H9 (cell line): ENCODE measurements at regions not wholly inside any gene's neighbourhood (a gene's known extent, or its start where the extent isn't known, plus 50 kb on each side); places are given as distances from the start of the nearest gene placed in this dataset.

ENCODE experiments used
- DNase-seq: peaks from one replicate; pipeline ENCODE4 v3.0.0-alpha.2; 2017
- H2AFZ ChIP-seq: one replicate; pipeline ENCODE4 v1.6.1; 2013; ENCODE audit warnings: mild to moderate bottlenecking, low read length, control low read depth, moderate library complexity
- H2AK5ac ChIP-seq: 2 replicates; pipeline ENCODE4 v1.6.1; 2013; ENCODE audit warnings: low read length, control low read depth, mixed read lengths; ENCODE audit not compliant: insufficient read length
- H2BK120ac ChIP-seq: one replicate; pipeline ENCODE4 v1.6.1; 2013; ENCODE audit warnings: low read depth, mild to moderate bottlenecking, low read length, control low read depth, inconsistent platforms; ENCODE audit not compliant: poor library complexity, severe bottlenecking
- H2BK12ac ChIP-seq: 2 replicates; pipeline ENCODE4 v1.6.1; 2013; ENCODE audit warnings: low read length, control low read depth, mixed read lengths, low read depth; ENCODE audit not compliant: insufficient read length
- H2BK15ac ChIP-seq: 2 replicates; pipeline ENCODE4 v1.6.1; 2013; ENCODE audit warnings: low read depth, low read length, control low read depth
- H2BK20ac ChIP-seq: one replicate; pipeline ENCODE4 v1.6.1; 2013; ENCODE audit warnings: low read depth, mild to moderate bottlenecking, low read length, control low read depth, inconsistent platforms; ENCODE audit not compliant: poor library complexity, severe bottlenecking
- H2BK5ac ChIP-seq: 2 replicates; pipeline ENCODE4 v1.6.1; 2013; ENCODE audit warnings: low read length, control low read depth, mixed read lengths; ENCODE audit not compliant: insufficient read length
- H3K14ac ChIP-seq: 2 replicates; pipeline ENCODE4 v1.6.1; 2013; ENCODE audit warnings: low read length, control low read depth; ENCODE audit not compliant: insufficient read depth
- H3K18ac ChIP-seq: 2 replicates; pipeline ENCODE4 v1.6.1; 2013; ENCODE audit warnings: low read depth, mild to moderate bottlenecking, mixed read lengths, low read length, control low read depth; ENCODE audit not compliant: insufficient read length
- H3K23ac ChIP-seq: 2 replicates; pipeline ENCODE4 v1.6.1; 2013; ENCODE audit warnings: low read length, control low read depth, mixed read lengths, low read depth; ENCODE audit not compliant: insufficient read length
- H3K23me2 ChIP-seq: 2 replicates; pipeline ENCODE4 v1.6.1; 2013; ENCODE audit warnings: low read depth, mild to moderate bottlenecking, mixed read lengths, low read length, control low read depth; ENCODE audit not compliant: insufficient read length, poor library complexity, severe bottlenecking
- H3K27ac ChIP-seq: 2 replicates; pipeline ENCODE4 v1.5.1; 2013; ENCODE audit warnings: low read length, control low read depth, mixed read lengths, low read depth; ENCODE audit not compliant: insufficient read length
- H3K27me3 ChIP-seq: 2 replicates; pipeline ENCODE4 v1.6.1; 2013; ENCODE audit warnings: low read length, control low read depth, inconsistent platforms; ENCODE audit not compliant: insufficient read depth
- H3K4ac ChIP-seq: 2 replicates; pipeline ENCODE4 v1.6.1; 2013; ENCODE audit warnings: low read depth, mild to moderate bottlenecking, control low read depth, inconsistent platforms, low read length, moderate library complexity
- H3K4me1 ChIP-seq: 2 replicates; pipeline ENCODE4 v1.6.1; 2013; ENCODE audit warnings: low read length, control low read depth, inconsistent platforms; ENCODE audit not compliant: insufficient read depth
- H3K4me2 ChIP-seq: 2 replicates; pipeline ENCODE4 v1.6.1; 2013; ENCODE audit warnings: low read length, control low read depth, mixed read lengths; ENCODE audit not compliant: insufficient read length, insufficient read depth
- H3K56ac ChIP-seq: 2 replicates; pipeline ENCODE4 v1.6.1; 2013; ENCODE audit warnings: low read depth, mild to moderate bottlenecking, mixed read lengths, low read length, control low read depth; ENCODE audit not compliant: insufficient read length
- H3K79me1 ChIP-seq: 2 replicates; pipeline ENCODE4 v1.6.1; 2013; ENCODE audit warnings: low read depth, mild to moderate bottlenecking, moderate library complexity, low read length, control low read depth, inconsistent platforms; ENCODE audit not compliant: insufficient read depth, poor library complexity, severe bottlenecking
- H3K79me2 ChIP-seq: 2 replicates; pipeline ENCODE4 v1.6.1; 2013; ENCODE audit warnings: low read length, control low read depth, inconsistent platforms; ENCODE audit not compliant: insufficient read depth
- H3K9ac ChIP-seq: 2 replicates; pipeline ENCODE4 v1.6.1; 2013; ENCODE audit warnings: low read length, control low read depth, mixed read lengths; ENCODE audit not compliant: insufficient read length; ENCODE audit errors: extremely low read depth
- H3K9me3 ChIP-seq: one replicate; pipeline ENCODE4 v1.6.1; 2013; ENCODE audit warnings: low read depth, low read length, inconsistent platforms; ENCODE audit not compliant: control insufficient read depth
- H3T11ph ChIP-seq: one replicate; pipeline ENCODE4 v1.6.1; 2013; ENCODE audit warnings: mild to moderate bottlenecking, low read length, control low read depth, inconsistent platforms
- H4K20me1 ChIP-seq: one replicate; pipeline ENCODE4 v1.6.1; 2013; ENCODE audit not compliant: control insufficient read depth, insufficient read length, insufficient read depth
- H4K5ac ChIP-seq: 2 replicates; pipeline ENCODE4 v1.6.1; 2013; ENCODE audit warnings: low read depth, mild to moderate bottlenecking, mixed read lengths, low read length, control low read depth; ENCODE audit not compliant: insufficient read length
- H4K8ac ChIP-seq: replicated peaks from 2 replicates; pipeline ENCODE4 v1.6.1; 2013; ENCODE audit warnings: low read length, control low read depth, mixed read lengths, low read depth; ENCODE audit not compliant: insufficient read length
- H4K91ac ChIP-seq: 2 replicates; pipeline ENCODE4 v1.6.1; 2013; ENCODE audit warnings: low read depth, mild to moderate bottlenecking, moderate library complexity, mixed read lengths, low read length, control low read depth; ENCODE audit not compliant: insufficient read length
- H3K27ac Mint-ChIP-seq, 3 experiments: 2 replicates in 2 of 3; 3 replicates in 1 of 3; pipeline ENCODE4 v1.8.0; 2020 to 2021; ENCODE audit warnings: mixed read lengths in 3 of 3, mild to moderate bottlenecking in 1 of 3, moderate library complexity in 1 of 3
- H3K27me3 Mint-ChIP-seq: 2 replicates; pipeline ENCODE4 v1.8.0; 2021; ENCODE audit warnings: low read depth, mild to moderate bottlenecking, moderate library complexity, mixed read lengths
- H3K36me3 Mint-ChIP-seq, 3 experiments: 2 replicates in 2 of 3; 3 replicates in 1 of 3; pipeline ENCODE4 v1.8.0; 2020 to 2021; ENCODE audit warnings: low read depth in 3 of 3, mixed read lengths in 3 of 3; ENCODE audit not compliant: insufficient read depth in 1 of 3
- H3K4me1 Mint-ChIP-seq, 2 experiments: 2 replicates each; pipeline ENCODE4 v1.8.0; 2020; ENCODE audit warnings: mixed read lengths in 2 of 2
- H3K4me3 Mint-ChIP-seq, 2 experiments: 2 replicates in 1 of 2; 3 replicates in 1 of 2; pipeline ENCODE4 v1.8.0; 2020 to 2021; ENCODE audit warnings: mild to moderate bottlenecking in 2 of 2, mixed read lengths in 2 of 2, moderate library complexity in 1 of 2
- H3K9me3 Mint-ChIP-seq, 2 experiments: 2 replicates in 1 of 2; 3 replicates in 1 of 2; pipeline ENCODE4 v1.8.0; 2020; ENCODE audit warnings: mild to moderate bottlenecking in 2 of 2, mixed read lengths in 2 of 2, moderate library complexity in 1 of 2
- WGBS: extraction: QIAGEN DNeasy Blood & Tissue Kit; methylation state at CpG from one replicate; pipeline ENCODE4 v1.1.7; 2013; ENCODE audit warnings: missing lambda C conversion rate, low lambda C conversion rate, mixed read lengths; ENCODE audit not compliant: insufficient read length; ENCODE audit errors: extremely low coverage; 5-methylcytosine and 5-hydroxymethylcytosine counted together
- TF ChIP-seq, protein P1 (sequence below): fragments of 200-600 bp; sonication (generic); conservative IDR thresholded peaks from 3 replicates; pipeline ENCODE4 v1.8.0; 2021; ENCODE audit warnings: antibody characterized with exemption, mild to moderate bottlenecking

DNA sequence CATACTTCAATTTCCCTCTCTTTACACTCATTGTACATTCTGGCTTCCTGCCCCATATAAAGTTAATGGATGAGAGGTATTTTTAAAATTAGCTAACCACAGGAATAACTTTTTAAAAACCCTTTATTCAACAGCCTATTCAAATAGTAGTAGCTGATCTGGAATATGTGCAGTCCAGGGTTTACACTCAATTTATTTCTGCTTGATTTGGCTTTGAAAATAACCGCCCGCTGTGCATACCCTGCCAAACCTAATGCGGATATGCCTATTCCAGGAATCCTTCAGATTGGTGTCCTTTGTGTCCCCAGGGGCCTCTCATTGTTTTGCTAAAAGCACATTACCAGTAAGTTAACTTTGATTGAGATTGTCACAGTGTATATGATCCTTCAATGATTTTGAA, 1686.2 kb downstream of the PLA2G4A start:
- H2AK5ac ChIP-seq: no peak overlapping the region
- no peak overlapping the region for H3K9ac ChIP-seq
- Mint-ChIP-seq H3K4me3 (no peak overlapping the region), H3K36me3 (no peaks in the 10 kb centered on the region), H3K4me1 (no peaks in the 10 kb centered on the region; a peak in 1 of 4 replicates), H3K9me3 (no peaks in the 10 kb centered on the region), H3K27ac (no peak overlapping the region), H3K27me3 (no peaks in the 10 kb centered on the region)
- WGBS: no CpG with 5 or more reads among the region's 3 CpGs
- no peak overlapping the region for H2AFZ ChIP-seq
- H3K27me3 ChIP-seq: no peaks in the 10 kb centered on the region
- no peaks in the 10 kb centered on the region for H3K4me1 ChIP-seq
- H3K14ac ChIP-seq: no peak overlapping the region
- H3K27ac ChIP-seq: no peak overlapping the region
- no peak overlapping the region for H2BK15ac ChIP-seq
- H3T11ph ChIP-seq: no peak overlapping the region
- no peak overlapping the region for H4K5ac ChIP-seq
- no peak overlapping the region for H4K91ac ChIP-seq
- TF ChIP-seq, protein P1, sequence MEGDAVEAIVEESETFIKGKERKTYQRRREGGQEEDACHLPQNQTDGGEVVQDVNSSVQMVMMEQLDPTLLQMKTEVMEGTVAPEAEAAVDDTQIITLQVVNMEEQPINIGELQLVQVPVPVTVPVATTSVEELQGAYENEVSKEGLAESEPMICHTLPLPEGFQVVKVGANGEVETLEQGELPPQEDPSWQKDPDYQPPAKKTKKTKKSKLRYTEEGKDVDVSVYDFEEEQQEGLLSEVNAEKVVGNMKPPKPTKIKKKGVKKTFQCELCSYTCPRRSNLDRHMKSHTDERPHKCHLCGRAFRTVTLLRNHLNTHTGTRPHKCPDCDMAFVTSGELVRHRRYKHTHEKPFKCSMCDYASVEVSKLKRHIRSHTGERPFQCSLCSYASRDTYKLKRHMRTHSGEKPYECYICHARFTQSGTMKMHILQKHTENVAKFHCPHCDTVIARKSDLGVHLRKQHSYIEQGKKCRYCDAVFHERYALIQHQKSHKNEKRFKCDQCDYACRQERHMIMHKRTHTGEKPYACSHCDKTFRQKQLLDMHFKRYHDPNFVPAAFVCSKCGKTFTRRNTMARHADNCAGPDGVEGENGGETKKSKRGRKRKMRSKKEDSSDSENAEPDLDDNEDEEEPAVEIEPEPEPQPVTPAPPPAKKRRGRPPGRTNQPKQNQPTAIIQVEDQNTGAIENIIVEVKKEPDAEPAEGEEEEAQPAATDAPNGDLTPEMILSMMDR: no peak
- H2BK12ac ChIP-seq: no peak overlapping the region
- H3K4me2 ChIP-seq: no peak overlapping the region
- no peak overlapping the region for H3K56ac ChIP-seq
- no peaks in the 10 kb centered on the region for H3K79me2 ChIP-seq
- no peak overlapping the region for H4K8ac ChIP-seq
- no peak overlapping the region for H3K4ac ChIP-seq
- H2BK20ac ChIP-seq: no peak overlapping the region
- H3K23ac ChIP-seq: no peak overlapping the region
- no peaks in the 10 kb centered on the region for H3K23me2 ChIP-seq
- H2BK120ac ChIP-seq: no peak overlapping the region
- H4K20me1 ChIP-seq: no peaks in the 10 kb centered on the region
- no peak overlapping the region for H3K18ac ChIP-seq
- no peak for DNase-seq
- no peak overlapping the region for H2BK5ac ChIP-seq
- no peaks in the 10 kb centered on the region for H3K9me3 ChIP-seq
- H3K79me1 ChIP-seq: no peaks in the 10 kb centered on the region
